A673 (cell line): ENCODE measurements at regions not wholly inside any gene's neighbourhood (a gene's known extent, or its start where the extent isn't known, plus 50 kb on each side); places are given as distances from the start of the nearest gene placed in this dataset.

Experiments used
- CTCF ChIP-seq: fragments of 300-800, 200-600 bp; sonication (generic); conservative IDR thresholded peaks from 2 replicates; pipeline ENCODE4 v1.5.1; 2017; ENCODE audit warnings: low read depth, mild to moderate bottlenecking, antibody characterized with exemption, low read length, moderate library complexity, mixed read lengths
- EZH2 ChIP-seq: fragments of 200-600 bp; sonication (generic); IDR thresholded peaks from 2 replicates; pipeline ENCODE4 v1.6.1; 2017; ENCODE audit warnings: borderline replicate concordance, low read depth, mild to moderate bottlenecking, mixed read lengths, antibody characterized with exemption, low read length; ENCODE audit not compliant: poor library complexity, severe bottlenecking

GRCh38 chr10:23826421-23826820 lies 382.5 kb upstream of the KIAA1217 start:
- TF ChIP-seq CTCF (no peak), EZH2 (no peak)
